ENCODE measurements at regions not wholly inside any gene's neighbourhood (a gene's known extent, or its start where the extent isn't known, plus 50 kb on each side); places are given as distances from the start of the nearest gene placed in this dataset.

- TF ChIP-seq CTCF (IDR thresholded peaks at IDR 0.05): no peak
- no peak for TF ChIP-seq POLR2A (IDR thresholded peaks at IDR 0.05)
Observed at GRCh38 chr7:25879799-25880198, 272.2 kb upstream of the NFE2L3 start.
